ENCODE measurements at regions not wholly inside any gene's neighbourhood (a gene's known extent, or its start where the extent isn't known, plus 50 kb on each side); places are given as distances from the start of the nearest gene placed in this dataset.
"Not testable (repeated sequence)": the region's sequence is repeated elsewhere in the genome, so short reads cannot be mapped to it uniquely, and the experiment has no call there.

DNA sequence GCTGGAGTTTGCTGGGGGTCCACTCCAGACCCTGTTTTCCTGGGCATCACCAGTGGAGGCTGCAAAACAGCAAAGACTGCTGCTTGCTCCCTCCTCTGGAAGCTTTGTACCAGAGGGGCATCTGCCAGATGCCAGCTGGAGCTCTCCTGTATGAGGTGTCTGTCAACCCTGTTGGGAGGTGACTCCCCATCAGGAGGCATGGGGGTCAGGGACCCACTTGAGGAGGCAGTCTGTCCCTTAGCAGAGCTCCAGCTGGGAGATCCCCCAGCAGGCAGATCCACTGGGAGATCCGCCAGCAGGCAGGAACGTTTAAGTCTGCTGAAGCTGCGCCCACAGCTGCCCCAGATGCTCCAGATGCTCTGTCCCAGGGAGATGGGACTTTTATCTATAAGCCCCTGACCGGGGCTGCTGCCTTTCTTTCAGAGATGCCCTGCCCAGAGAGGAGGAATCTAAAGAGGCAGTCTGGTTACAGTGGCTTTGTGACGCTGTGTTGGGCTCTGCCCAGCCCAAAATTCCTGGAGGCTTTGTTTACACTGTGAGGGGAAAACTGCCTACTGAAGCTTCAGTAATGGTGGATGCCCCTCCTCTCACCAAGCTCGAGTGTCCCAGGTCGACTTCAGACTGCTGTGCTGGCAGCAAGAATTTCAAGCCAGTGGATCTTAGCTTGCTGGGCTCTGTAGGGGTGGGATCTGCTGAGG lies 260.5 kb upstream of the SLC8A1 start:
- DNase-seq, result not testable (repeated sequence)

DNA sequence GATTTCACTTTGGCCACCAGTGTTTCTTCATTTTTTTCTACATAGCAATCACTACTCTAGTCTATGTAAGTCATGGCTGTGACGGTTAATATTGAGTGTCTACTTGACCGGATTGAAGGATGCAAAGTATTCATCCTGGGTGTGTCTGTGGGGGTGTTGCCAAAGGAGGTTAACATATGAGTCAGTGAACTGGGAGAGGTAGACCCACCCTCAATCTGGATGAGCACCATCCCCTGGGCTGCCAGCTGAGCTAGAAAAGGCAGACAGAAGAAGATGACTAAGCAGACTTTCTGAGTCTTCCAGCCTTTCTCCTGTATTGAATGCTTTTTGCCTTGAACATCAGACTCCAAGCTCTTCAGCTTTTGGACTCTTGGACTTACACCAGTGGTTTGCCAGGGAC lies 265.0 kb upstream of the SLC8A1 start:
- DNase-seq, result no peak

DNA sequence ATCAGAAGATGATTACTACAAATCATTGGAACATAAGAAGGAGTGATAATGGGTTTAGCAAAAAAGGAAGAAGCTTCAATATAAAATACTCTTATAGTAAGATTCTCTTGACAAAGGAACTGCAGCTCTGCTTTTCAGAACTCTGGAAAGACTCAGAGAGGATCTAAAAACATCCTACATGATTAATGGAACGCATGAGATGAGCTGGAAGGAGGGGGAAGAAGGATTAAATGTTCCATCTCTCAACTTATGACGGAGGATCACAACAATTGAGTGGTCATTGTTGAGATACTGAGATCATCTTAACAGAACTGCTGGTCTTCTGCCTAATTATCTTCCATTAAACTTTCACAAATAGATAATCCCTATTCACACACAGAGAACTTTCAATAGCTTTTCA lies 267.5 kb upstream of the SLC8A1 start:
- no peak for DNase-seq

DNA sequence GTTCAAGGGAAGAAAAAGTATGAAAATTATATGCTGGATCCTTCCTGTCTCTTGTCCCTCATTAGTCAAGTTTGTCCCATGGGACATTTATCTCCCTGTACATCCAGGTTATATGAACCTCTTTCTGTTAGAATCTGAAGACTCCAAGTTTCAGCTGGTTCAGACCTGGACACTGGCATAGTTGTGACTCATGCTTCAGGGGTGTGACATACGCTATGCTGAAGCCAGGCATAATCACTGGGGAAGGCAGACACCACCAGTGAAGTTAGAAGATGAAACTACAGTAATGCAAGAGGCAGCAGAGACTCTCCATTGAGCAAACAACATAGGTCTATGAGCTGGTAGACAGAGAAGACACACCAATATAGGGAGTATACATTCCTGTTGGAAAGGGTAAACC lies 269.7 kb upstream of the SLC8A1 start:
- DNase-seq, result no peak

DNA sequence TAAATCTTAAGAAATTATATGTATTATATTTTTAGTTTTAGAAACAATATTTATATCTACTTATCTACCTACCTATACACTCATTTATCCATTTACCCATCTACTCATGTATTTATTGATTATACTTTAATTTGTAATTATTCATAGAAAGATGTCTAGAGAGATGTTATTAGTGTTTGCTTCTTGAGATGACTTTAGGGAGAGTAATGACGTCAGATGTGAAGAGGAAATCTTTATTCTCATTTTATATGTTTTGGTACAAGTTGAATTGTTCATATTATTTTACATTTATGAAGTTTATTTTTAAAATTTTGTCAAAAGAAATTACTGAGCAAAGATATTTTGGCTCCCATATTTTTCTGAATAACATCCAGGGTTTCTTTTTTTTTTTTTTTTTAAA lies 271.3 kb upstream of the SLC8A1 start:
- DNase-seq, result no peak

DNA sequence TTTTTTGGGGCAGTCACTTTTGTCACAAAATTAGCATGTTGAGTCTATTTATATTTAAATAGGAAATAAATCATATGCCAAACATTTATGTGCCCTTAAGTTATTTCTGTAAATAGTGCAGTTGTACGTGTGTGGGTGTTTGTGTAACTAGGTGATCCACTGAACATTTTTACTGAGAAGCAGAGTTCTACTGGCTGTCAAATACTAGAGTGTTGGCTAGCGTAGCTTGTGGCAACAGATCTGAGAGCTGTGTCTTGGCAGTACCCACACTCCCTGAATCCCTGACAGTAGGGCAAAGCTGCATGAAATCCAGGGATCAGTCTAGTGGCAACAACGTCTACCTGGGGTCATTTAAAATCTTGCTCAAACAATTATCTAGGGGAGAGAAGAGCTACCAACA lies 273.1 kb upstream of the SLC8A1 start:
- DNase-seq, result no peak

DNA sequence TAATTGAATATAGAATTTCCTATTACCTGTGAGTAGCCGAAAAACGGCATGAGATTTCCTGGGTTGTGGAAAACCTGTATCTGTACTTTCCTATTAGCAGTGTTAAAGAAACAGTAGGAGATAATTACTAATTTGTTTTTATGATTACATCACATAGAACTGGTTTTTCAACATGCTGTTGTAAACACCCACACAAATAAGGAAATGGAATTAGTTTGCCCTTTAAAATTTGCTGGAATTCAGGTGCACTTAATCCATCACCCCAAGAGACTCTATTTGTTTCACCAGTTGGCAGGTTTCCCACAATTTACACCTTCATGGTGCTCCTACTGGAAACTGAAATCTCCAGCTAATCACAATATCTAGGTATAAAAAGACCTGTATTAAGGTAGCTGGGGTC lies 274.1 kb upstream of the SLC8A1 start:
- no peak for DNase-seq

DNA sequence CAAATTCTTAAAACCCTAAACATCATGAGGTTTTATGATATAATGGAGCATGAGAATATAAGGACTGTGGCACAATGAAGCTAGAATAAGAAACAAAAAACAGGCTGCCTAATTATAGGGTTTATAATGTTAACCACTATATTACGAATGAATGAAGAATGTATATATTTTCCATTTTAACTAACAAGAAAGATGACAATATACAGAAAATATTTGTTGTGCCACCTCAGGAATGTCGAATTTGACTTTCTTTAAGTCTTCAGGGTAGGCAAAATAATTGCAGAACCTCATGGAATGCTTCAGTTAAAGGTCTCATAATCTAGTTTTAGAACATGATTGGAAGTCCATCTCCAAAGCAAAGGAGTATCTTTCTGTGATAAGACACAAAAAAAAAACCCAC lies 282.9 kb upstream of the SLC8A1 start:
- no peak for DNase-seq

DNA sequence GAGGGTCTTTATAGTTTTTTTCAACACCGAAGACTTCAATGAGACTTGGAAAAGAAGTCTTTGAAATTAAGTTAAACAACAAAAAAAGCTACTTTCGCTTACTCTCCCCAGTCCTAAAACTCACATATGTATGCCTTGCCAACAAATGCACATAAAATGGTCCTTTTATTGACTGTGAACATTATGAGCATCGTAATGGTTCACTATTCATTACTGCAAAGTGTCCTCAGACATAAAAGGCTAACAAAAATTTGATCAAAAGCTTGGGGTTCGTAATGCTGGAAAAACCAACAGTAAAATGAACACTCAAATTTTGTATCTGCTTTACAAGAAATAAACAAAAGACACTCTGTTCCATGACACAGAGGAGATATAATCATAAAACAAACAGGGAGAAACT lies 285.3 kb upstream of the SLC8A1 start:
- DNase-seq, result no peak

DNA sequence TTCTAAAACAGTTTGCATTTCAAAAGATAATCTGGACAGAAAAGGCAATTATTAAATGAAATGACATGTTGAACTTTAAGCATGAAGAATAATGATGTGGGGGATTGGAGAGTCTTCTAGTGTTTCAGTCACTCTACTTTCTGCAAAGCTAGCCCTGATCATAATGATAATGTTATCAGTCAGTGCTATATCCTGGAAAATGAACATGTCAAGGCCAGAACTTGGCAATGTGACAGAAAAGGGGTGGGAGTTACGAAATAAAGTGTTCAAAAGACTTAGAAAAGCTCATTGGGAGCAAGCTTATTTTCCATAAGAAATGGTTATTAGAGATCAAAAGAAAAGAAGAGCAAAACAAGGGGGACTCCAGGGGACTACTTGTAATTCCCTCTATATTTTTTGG lies 288.5 kb upstream of the SLC8A1 start:
- no peak for DNase-seq

DNA sequence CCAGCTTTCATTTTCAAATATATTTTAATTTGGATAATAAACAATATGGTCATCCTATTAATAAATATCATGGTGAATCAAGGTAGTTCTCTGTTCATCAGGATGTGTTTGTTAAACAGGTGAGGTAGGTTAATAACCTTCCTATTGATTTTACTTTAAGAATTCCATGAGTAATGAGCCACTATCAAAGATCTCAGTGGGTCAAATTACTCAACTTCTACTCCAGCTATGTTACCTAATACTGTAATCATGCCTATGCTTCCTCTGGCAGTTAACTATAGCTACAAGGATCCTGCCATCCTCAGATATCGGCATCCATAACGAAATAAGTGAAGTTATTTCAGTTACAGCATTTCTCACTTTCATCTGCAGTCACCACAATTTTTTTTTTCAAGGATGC lies 289.6 kb upstream of the SLC8A1 start:
- no peak for DNase-seq

DNA sequence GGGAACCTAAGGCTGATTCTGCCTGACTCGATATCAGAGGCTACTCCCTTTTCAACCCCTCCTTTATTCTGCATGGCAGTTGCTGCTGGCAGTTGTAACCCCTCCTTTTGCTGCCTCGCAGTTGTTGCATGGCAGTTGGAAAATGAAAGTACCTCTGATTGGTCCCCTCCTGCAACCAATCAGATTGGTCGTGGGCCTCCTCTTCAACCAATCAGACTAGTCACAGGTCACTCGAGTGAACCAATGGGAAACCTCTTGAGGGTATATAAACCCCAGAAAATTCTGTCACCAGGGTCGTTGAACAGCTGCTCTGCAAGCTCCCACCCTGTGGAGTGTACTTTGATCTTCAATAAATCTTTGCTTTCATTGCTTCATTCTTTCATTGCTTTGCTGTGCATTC lies 294.3 kb upstream of the SLC8A1 start:
- no peak for DNase-seq

DNA sequence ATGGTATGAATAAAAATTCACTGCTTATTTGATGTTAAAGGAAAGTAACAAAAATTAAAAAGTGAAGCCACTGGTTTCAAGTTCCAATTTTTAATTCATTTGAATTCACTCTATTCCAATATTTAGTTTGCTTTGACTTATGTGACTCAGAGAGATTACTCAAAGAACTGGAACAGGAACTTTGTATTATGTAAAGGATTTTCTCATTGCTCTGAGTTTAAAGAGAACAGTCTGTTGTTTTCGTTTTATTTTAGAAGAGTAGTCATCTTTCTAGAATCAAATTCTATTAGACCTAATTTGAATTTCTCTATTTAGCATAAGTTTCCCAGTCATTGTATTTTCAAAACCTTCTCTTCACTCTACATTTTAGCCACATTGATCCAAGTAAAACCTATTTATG lies 300.1 kb upstream of the SLC8A1 start:
- DNase-seq, result no peak

DNA sequence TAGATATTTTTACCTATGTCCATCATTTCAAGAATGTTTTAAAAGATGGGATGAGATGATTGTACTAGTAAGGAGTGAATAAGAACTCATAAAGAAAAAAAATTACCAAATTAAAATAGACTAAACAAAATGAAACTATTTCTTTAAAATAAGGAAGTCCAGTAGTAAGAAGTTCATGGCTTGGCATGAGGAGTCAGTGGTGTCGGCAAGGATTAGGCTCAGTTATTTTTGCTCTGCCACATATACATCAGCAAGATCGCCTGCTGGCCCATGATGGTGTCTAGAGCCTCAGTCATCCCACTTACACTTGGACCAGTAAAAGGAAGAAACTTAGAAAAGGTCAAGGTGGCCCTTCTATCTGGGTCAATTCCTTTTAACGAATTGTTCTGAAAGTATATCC lies 300.9 kb upstream of the SLC8A1 start:
- DNase-seq, result no peak

DNA sequence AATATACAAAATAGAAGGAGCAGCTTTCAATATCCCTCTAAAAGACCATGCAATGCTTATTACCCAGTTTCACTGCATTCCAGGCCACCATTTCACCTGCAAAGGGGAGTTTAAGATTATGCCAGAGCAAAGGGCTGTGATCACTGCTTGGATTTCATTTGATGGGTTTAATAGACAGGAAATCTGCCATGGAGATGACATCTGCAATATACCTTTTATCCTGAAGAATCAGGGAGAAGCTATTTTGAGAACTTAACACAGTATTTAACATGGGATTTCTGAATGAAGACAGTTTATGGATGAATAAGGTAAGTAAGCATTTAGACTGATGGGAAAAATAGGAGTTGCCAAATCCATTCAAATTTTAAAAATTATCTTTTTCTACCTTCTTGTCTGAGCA lies 303.0 kb upstream of the SLC8A1 start:
- DNase-seq, result no peak

DNA sequence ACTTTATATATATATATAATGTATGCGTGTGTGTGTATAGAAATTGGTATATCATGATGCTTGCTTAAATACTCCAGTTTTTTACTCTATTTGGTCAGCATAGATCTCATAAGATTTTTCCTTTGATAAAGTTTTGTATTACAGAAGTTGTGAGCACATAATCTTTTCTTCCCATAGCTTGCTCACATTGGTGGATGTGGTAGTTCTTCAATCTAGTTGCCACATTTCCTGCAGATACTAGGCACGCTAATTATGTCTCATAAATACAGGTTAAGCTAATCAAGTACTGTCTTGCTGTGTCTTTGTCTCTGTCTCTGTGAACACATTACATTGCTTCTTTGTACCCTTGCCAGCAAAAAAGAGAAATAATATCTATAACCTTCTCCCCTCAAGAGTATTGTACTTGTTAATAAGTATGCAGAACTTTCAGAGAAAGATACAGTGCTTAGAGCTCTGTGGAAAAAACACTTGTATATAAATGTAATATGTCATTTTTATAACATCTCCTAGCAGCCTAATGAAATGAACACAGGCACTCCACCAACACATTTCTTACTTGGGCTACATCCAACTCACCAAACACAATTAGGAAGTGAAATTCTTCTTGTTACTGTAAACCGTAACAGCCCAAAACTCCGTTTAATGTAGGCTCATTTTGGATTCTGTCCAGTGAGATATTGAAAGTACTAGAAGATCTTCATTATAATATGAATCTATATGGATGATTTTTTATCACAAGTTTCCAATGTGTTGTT lies 306.7 kb upstream of the SLC8A1 start:
- DNase-seq, result no peak

DNA sequence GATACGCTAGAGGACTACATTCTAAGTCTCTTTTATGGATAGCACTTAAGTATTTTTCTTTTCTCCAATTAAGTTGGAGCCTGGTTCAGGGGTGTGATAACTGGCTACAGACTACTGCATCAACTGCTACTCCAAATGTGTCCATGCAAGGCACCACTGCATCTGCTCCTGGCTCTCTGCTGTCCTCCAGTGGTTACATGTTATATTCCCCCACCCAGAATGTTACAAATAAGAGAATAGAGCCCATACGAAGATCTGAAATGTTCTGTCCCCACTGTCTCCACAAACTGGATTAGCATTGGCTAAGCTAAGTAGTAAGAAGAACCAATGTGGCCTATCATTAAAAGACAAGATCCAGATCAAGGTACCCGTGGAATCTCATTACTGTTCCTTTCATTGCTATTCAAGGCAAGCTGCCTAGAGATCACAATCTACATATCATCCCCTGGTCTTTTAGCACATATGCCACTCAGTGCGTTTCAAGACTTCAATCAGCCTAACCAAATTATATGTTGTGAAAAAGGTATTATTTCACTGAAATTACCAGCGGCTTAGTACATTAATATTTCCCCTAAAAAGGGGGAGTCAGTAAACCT lies 308.3 kb upstream of the SLC8A1 start:
- no peak for DNase-seq

DNA sequence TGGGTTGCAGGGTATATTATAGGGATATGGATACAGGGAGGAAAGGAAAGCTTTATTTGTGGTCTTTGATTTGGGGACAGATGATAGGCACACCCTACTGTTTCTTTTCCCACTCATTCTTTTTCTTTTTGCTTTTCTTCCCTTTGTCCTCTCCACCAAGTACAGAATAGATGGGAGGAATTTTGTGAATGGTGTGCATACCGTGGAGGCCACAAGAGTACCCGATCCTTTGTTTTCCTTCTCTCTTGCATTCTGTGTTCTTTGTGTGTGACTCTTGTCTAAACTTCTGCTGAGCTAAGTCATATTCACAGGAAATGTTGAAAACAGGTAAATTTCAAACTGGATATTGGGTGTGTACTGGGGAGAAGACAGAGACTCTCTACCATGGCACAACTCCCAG lies 321.4 kb upstream of the SLC8A1 start:
- no peak for DNase-seq

DNA sequence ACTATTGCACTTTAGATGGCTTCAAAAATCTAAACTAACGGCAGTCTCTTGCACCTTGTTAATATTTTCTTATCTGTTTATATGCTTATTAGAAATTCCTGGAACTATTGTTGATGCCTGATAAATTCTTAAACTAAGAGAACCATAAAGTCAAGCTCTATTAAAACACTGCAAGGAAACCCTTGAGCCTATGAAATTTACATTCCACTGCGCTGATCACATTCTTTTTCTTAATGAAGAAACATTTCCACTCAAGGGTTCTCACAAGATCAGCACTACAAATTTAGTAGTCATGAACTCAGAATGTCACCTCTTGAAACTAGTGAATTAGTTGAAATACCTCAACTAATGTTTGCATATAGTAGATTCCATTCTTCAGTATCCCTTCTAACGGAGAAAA lies 331.8 kb upstream of the SLC8A1 start:
- DNase-seq, result no peak

DNA sequence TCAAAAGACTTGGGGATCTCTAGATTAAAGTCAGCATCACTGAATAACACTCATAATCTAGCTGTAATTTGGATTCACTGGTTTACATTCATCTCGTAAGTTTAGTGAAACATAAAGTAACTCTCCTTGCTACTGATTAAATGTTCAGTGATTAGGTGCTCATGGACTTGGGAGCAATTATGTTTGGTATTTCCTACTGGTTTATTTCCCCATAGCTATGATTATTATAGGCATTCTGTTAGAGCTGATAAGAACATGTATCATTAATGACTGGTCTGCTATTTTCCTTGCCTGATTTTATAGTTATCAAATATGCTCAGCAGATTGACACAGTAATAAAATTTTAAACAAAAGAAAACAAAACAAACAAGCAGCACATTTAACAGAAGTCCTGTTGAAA lies 334.7 kb upstream of the SLC8A1 start:
- no peak for DNase-seq

DNA sequence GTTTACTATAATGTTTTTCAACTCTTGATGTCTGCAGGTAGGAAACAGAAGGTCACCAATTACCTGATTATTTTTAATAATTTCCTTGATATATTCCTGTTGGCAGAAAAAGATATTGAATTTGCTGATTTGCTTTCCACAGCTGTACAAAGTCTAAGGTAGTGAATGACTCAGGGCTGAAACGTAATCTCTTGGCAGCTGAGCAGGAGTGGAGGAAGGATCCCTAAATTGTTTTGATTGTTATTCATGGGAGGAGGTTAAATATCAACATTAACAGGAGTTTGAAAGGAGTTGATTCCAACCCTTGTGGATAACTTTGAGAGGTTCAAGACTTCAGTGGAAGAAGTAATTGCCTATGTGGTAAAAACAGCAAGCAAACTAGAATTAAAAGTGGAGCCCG lies 345.2 kb upstream of the SLC8A1 start:
- no peak for DNase-seq

DNA sequence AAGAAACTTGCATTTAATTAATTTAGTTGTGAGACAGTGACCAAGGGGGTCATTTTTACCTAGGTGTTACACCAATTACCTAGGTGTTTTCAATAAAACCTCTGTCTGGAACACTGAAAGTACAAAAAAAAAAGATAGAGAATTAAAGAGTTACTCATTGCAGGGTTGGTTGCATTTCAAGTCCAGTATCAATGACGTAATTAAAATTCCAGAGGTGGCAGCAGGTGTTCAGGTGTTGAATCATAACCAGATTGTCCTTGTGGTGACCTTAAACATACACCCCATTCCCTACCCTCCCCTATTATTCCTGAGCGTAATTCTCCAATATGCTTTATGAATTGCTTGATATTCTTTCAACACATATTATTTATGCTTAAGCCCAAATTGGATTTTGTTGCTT lies 352.0 kb upstream of the SLC8A1 start:
- no peak for DNase-seq

DNA sequence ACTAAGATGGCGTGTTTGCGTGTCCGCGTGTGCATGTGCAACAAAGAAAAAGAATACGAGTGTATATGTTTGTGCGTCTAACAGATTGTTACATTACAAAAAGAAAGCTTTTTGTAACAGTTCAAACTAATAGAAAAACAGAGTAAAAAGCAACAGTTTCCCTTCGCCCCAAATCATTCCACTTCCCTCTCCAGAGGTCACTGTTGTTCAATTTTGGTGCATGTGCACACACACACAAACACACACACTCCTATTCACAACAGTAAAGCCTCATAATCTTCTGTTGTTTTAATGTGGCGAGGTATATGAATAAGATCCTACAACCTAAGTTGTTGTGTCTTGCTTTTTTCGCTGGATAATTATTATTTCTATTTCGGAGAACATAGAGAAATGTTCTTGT lies 357.3 kb upstream of the SLC8A1 start:
- DNase-seq, result no peak

DNA sequence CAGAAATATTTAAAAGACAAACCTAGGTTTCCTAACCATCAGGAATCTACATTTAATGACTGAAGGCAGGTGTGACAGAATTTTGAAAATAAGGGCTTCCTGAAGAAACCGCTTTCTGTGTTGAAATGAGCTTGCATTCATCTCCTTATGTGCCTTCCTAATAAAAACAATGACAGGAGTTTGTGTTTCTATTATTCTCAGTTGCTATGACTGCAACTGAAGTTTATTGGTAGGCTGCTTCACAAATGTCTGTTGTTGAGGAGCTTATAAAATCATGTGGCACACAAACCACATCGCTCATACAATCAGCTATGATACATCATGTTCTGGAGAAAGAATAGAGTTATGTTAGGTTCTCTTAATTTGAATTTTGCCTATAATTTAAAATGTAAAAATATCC lies 362.7 kb upstream of the SLC8A1 start:
- no peak for DNase-seq

DNA sequence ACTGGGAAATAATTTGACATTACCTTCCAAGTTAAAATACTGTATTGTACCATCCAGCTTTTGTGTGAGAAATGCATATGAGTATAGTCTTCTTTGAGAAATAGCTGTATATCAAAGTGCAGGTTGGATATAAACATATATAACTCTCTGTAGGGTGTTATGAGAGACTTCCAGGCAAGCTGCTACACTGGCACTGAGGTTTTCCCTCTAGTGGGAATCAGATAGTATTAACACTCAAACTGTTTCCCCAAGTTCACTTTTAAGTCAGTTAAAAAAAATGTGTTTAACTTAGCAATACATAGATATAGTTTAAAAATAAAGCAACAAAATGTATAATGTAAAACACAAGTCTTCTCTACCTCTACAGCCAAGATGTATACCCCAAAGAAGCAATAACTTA lies 368.4 kb upstream of the SLC8A1 start:
- DNase-seq, result no peak

Data from stimulated activated naive CD4-positive, alpha-beta T cell (primary cell).